Parathyroid adenoma (tissue), 2 donors: ENCODE measurements at regions not wholly inside any gene's neighbourhood (a gene's known extent, or its start where the extent isn't known, plus 50 kb on each side); places are given as distances from the start of the nearest gene placed in this dataset.

ENCODE experiments used
- H2AFZ ChIP-seq: fragments of 300-600 bp; sonication (generic); one replicate; pipeline ENCODE4 v1.7.0; 2017; ENCODE audit warnings: antibody characterized with exemption, mild to moderate bottlenecking
- H3K27ac ChIP-seq: fragments of 300-600 bp; sonication (generic); one replicate; pipeline ENCODE4 v1.7.0; 2017
- H3K27me3 ChIP-seq: fragments of 300-600 bp; sonication (generic); one replicate; pipeline ENCODE4 v1.7.0; 2017; ENCODE audit warnings: low read length; ENCODE audit not compliant: control insufficient read depth, insufficient read depth
- H3K36me3 ChIP-seq: fragments of 300-600 bp; sonication (generic); one replicate; pipeline ENCODE4 v1.7.0; 2017; ENCODE audit warnings: low read length; ENCODE audit not compliant: control insufficient read depth, insufficient read depth
- H3K4me1 ChIP-seq: fragments of 300-600 bp; sonication (generic); one replicate; pipeline ENCODE4 v1.7.0; 2017; ENCODE audit warnings: control low read depth
- H3K4me2 ChIP-seq: fragments of 300-600 bp; sonication (generic); one replicate; pipeline ENCODE4 v1.7.0; 2017; ENCODE audit warnings: low read length
- H3K4me3 ChIP-seq: fragments of 300-600 bp; sonication (generic); one replicate; pipeline ENCODE4 v1.7.0; 2017; ENCODE audit warnings: low read depth, low read length
- H3K79me2 ChIP-seq: fragments of 300-600 bp; sonication (generic); one replicate; pipeline ENCODE4 v1.7.0; 2017; ENCODE audit warnings: control low read depth
- H3K9ac ChIP-seq: fragments of 300-600 bp; sonication (generic); one replicate; pipeline ENCODE4 v1.7.0; 2017; ENCODE audit warnings: mild to moderate bottlenecking
- H3K9me3 ChIP-seq: fragments of 300-600 bp; sonication (generic); one replicate; pipeline ENCODE4 v1.7.0; 2017; ENCODE audit warnings: low read length; ENCODE audit not compliant: control insufficient read depth
- TF ChIP-seq, protein P1 (sequence below): fragments of 300-600 bp; sonication (generic); IDR thresholded peaks from one replicate; pipeline ENCODE4 v1.7.0; 2017; ENCODE audit warnings: antibody characterized with exemption, mild to moderate bottlenecking
- donor health status: primary hyperparathyroidism.

DNA sequence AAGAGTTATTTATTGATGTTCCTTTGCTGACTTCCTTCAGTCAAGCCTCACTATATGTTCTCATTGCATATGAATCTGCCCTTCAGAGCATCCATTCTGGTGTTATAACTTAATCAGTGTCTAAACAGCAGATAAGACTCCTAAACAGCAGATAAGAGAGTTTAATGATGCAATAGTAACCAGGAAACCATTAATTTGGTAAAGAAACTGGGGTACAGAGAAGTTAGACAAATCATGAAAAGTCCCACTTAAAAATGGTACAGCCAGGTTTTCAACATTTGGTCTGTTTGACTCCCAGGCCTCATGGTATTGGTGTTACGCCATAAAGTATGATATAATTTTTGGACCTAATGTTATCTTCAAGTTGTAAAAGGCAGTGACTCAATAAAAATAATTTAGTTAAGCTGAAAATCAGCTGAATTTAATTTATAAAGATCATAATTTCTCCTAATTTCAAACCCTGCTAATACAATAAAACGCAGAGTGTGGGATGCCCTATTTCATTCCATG, 127.4 kb upstream of the DST start:
- no peaks in the 10 kb centered on the region for H3K27me3 ChIP-seq
- no peaks in the 10 kb centered on the region for H3K9me3 ChIP-seq
- H3K27ac ChIP-seq: no peak overlapping the region
- no peaks in the 10 kb centered on the region for H3K79me2 ChIP-seq
- H3K4me1 ChIP-seq: peaks cover 16% of the 10 kb centered on the region
- H3K4me2 ChIP-seq: no peak overlapping the region
- H3K4me3 ChIP-seq: no peak overlapping the region
- no peaks in the 10 kb centered on the region for H3K36me3 ChIP-seq
- no peak overlapping the region for H3K9ac ChIP-seq
- no peak overlapping the region for H2AFZ ChIP-seq
- TF ChIP-seq, protein P1, sequence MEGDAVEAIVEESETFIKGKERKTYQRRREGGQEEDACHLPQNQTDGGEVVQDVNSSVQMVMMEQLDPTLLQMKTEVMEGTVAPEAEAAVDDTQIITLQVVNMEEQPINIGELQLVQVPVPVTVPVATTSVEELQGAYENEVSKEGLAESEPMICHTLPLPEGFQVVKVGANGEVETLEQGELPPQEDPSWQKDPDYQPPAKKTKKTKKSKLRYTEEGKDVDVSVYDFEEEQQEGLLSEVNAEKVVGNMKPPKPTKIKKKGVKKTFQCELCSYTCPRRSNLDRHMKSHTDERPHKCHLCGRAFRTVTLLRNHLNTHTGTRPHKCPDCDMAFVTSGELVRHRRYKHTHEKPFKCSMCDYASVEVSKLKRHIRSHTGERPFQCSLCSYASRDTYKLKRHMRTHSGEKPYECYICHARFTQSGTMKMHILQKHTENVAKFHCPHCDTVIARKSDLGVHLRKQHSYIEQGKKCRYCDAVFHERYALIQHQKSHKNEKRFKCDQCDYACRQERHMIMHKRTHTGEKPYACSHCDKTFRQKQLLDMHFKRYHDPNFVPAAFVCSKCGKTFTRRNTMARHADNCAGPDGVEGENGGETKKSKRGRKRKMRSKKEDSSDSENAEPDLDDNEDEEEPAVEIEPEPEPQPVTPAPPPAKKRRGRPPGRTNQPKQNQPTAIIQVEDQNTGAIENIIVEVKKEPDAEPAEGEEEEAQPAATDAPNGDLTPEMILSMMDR: no peak

DNA sequence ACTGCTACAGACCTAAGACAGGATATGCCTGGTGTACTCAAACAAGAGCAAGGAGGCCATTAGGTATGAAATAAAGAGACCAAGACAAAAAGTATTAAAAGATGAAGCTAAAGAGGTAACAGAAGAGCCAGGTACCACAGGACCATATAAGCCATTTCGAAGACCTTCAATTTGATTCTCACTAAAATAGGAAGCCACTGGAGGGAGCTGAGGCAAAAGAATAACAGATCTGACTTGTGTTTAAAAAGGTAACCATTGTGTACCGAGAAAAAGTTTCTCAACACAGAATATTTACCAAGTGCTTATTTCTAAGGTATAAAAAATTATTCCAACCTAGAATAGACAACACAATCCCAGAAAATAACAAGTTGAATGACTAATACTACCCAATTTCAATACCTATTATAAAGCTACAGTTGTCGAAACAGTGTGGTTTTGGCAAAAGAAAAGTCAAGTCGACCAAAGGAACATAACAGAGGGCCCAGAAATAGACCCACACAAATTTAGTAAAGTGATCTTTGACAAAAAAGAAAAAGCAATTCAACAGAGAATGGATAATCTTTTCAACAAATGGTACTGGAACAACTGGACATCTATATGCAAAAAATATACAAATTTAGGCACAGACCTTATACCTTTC, 125.3 kb upstream of the DST start:
- Histone ChIP-seq H3K4me1 (peaks cover 22% of the 10 kb centered on the region), H3K9ac (no peak overlapping the region), H3K79me2 (no peaks in the 10 kb centered on the region), H3K4me2 (no peak overlapping the region), H3K9me3 (no peaks in the 10 kb centered on the region), H3K4me3 (no peak overlapping the region), H3K27ac (peak overlapping the region; percentile 17), H2AFZ (no peak overlapping the region), H3K27me3 (no peaks in the 10 kb centered on the region), H3K36me3 (no peaks in the 10 kb centered on the region)
- TF ChIP-seq, protein P1: no peak

DNA sequence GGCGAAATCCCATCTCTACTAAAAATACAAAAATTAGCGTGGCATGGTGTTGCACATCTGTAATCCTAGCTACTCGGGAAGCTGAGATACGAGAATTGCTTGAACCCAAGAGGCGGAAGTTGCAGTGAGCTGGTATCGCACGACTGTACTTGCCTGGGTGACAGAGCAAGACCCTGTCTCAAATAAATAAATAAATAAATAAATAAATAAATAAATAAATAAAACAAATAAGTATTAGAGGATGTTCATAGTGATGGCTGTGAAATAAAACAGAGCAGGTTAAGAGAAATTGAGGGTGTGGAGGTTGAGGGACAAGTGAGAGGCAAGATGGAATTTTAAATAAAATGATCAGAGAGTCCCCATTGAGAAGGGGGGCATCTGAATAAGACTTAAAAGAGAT, 124.7 kb upstream of the DST start:
- Histone ChIP-seq H3K27ac (peak overlapping the region; percentile 17), H2AFZ (no peak overlapping the region), H3K9ac (no peak overlapping the region), H3K36me3 (no peaks in the 10 kb centered on the region), H3K4me3 (no peak overlapping the region), H3K4me1 (peaks cover 18% of the 10 kb centered on the region), H3K27me3 (no peaks in the 10 kb centered on the region), H3K9me3 (no peaks in the 10 kb centered on the region), H3K4me2 (no peak overlapping the region), H3K79me2 (no peaks in the 10 kb centered on the region)
- TF ChIP-seq, protein P1: no peak

DNA sequence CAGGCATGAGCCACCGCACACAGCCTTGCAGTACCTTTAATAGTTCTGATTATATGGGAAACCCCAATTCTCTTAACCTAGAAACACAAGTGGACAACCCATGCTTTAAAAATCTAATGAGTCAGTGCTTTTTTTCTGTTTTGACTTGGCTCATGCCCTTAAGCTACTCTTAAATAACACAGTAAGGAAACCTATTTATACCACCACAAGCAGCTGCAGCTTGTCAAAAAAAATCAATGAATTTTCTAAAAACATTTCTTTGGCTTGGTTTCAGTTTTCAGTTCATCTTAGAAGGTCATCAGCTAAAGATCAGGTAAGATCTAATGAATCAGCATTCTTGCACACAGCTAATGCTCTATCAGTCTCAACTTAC, 124.1 kb upstream of the DST start:
- peak overlapping the region; percentile 52 for H3K27ac ChIP-seq

More for the DNA sequence above, 124.1 kb upstream of the DST start:
- H3K9me3 ChIP-seq: no peaks in the 10 kb centered on the region
- peaks cover 18% of the 10 kb centered on the region for H3K4me1 ChIP-seq
- TF ChIP-seq, protein P1: no peak
- no peaks in the 10 kb centered on the region for H3K79me2 ChIP-seq
- no peak overlapping the region for H2AFZ ChIP-seq
- no peak overlapping the region for H3K4me2 ChIP-seq
- no peaks in the 10 kb centered on the region for H3K27me3 ChIP-seq
- no peaks in the 10 kb centered on the region for H3K36me3 ChIP-seq
- no peak overlapping the region for H3K9ac ChIP-seq
- no peak overlapping the region for H3K4me3 ChIP-seq
